ENCODE measurements at regions not wholly inside any gene's neighbourhood (a gene's known extent, or its start where the extent isn't known, plus 50 kb on each side); places are given as distances from the start of the nearest gene placed in this dataset.
A peak's percentile ranks its signal among the peaks of the same experiment; 100 is the strongest.

GRCh38 chr3:31448035-31448881 is 84.5 kb upstream of the STT3B start:
- no peak for DNase-seq (ENCODE audit: low read depth)

GRCh38 chr3:31448882-31449243 is 83.9 kb upstream of the STT3B start:
- peak; percentile 57 for DNase-seq (ENCODE audit: low read depth)

GRCh38 chr3:31449318-31449717 is 83.4 kb upstream of the STT3B start:
- DNase-seq (ENCODE audit: low read depth) = no peak

- DNase-seq (ENCODE audit: low read depth) = no peak
Observed at GRCh38 chr3:31450345-31450744, 82.4 kb upstream of the STT3B start.

GRCh38 chr3:31452495-31453106 is 80.1 kb upstream of the STT3B start:
- no peak for DNase-seq (ENCODE audit: low read depth)

- DNase-seq (ENCODE audit: low read depth) = no peak
Observed at GRCh38 chr3:31453430-31453829, 79.3 kb upstream of the STT3B start.

GRCh38 chr3:31455524-31455923 is 77.2 kb upstream of the STT3B start:
- no peak for DNase-seq (ENCODE audit: low read depth)

- no peak for DNase-seq (ENCODE audit: low read depth)
Observed at GRCh38 chr3:31456373-31456772, 76.4 kb upstream of the STT3B start.

GRCh38 chr3:31461426-31461825 is 71.3 kb upstream of the STT3B start:
- no peak for DNase-seq (ENCODE audit: low read depth)

GRCh38 chr3:31462050-31462569 is 70.6 kb upstream of the STT3B start:
- peak; percentile 24 for DNase-seq (ENCODE audit: low read depth)

- peak; percentile 35 for DNase-seq (ENCODE audit: low read depth)
Observed at GRCh38 chr3:31465999-31466398, 66.7 kb upstream of the STT3B start.

GRCh38 chr3:31466866-31467265 is 65.9 kb upstream of the STT3B start:
- DNase-seq (ENCODE audit: low read depth) = no peak

- no peak for DNase-seq (ENCODE audit: low read depth)
Observed at GRCh38 chr3:31468433-31468832, 64.3 kb upstream of the STT3B start.

GRCh38 chr3:31469385-31469784 is 63.3 kb upstream of the STT3B start:
- no peak for DNase-seq (ENCODE audit: low read depth)

- peak; percentile 82 for DNase-seq (ENCODE audit: low read depth)
Observed at GRCh38 chr3:31472479-31473390, 60.0 kb upstream of the STT3B start.

- DNase-seq (ENCODE audit: low read depth) = peak; percentile 61
Observed at GRCh38 chr3:31476209-31476608, 56.5 kb upstream of the STT3B start.

- no peak for DNase-seq (ENCODE audit: low read depth)
Observed at GRCh38 chr3:31479431-31479830, 53.3 kb upstream of the STT3B start.

GRCh38 chr3:31481697-31482096 is 51.0 kb upstream of the STT3B start:
- DNase-seq (ENCODE audit: low read depth) = no peak

GRCh38 chr3:31482493-31483200 is 50.1 kb upstream of the STT3B start:
- DNase-seq (ENCODE audit: low read depth) = no peak

All from myocyte (in vitro differentiated cells).